ENCODE measurements at regions not wholly inside any gene's neighbourhood (a gene's known extent, or its start where the extent isn't known, plus 50 kb on each side); places are given as distances from the start of the nearest gene placed in this dataset.

- Histone ChIP-seq H3K27me3 (no peaks in the 10 kb centered on the region), H3K27ac (no peak overlapping the region), H3K79me2 (ENCODE audit: low read depth) (no peaks in the 10 kb centered on the region), H3K4me3 (no peak overlapping the region), H3K9ac (no peak overlapping the region), H3K4me2 (no peak overlapping the region), H3F3A (ENCODE audit: low read depth) (no peaks in the 10 kb centered on the region), H2AFZ (replicated peaks) (no peak overlapping the region), H3K36me3 (no peaks in the 10 kb centered on the region), H3K9me3 (ENCODE audit: low read depth) (no peaks in the 10 kb centered on the region), H3K4me1 (peaks cover 11% of the 10 kb centered on the region), H4K20me1 (ENCODE audit: low read depth) (no peaks in the 10 kb centered on the region)
- peaks cover 2% of the 10 kb centered on the region for H3K9me3 Mint-ChIP-seq
- H3K27me3 Mint-ChIP-seq (ENCODE audit: insufficient read depth, low read depth) = peaks cover 2% of the 10 kb centered on the region
- no peak overlapping the region for H3K27ac Mint-ChIP-seq
- no peak overlapping the region for H3K4me3 Mint-ChIP-seq
- TF ChIP-seq EZH2phosphoT487 (IDR thresholded peaks at IDR 0.05) (no peak), EZH2 (IDR thresholded peaks at IDR 0.05) (no peak), CTCF (IDR thresholded peaks at IDR 0.05) (no peak)
- H3K4me1 Mint-ChIP-seq = peaks cover 37% of the 10 kb centered on the region
- no peaks in the 10 kb centered on the region for H3K36me3 Mint-ChIP-seq
- DNase-seq (ENCODE audit: low spot score) = peak; percentile 21
These were observed 223.1 kb downstream of the MZT1 start for GRCh38 chr13:72504131-72504841.

DNA sequence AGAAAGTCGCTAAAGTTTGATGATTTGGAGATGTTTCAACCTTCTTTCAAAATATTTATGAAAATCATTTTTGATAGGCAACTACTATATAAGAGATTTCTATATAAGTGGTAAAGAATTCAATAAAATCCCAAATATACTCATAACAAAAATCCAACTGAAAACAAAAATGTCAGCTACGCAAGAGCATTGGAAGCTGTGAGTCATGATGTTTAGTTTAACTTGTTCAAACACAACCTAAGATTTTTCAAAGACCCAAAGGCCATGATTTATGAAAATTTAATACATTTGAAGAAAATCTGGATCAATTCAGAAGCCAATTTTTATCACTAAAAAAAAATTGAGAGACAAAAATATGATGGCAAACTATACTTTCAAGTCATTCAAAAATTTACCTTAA lies 226.6 kb downstream of the MZT1 start:
- H2AFZ ChIP-seq (replicated peaks) = no peak overlapping the region
- no peaks in the 10 kb centered on the region for H3K27me3 ChIP-seq
- Mint-ChIP-seq H3K9me3 (peaks cover 6% of the 10 kb centered on the region), H3K27me3 (ENCODE audit: insufficient read depth, low read depth) (no peaks in the 10 kb centered on the region), H3K36me3 (no peaks in the 10 kb centered on the region), H3K27ac (no peak overlapping the region), H3K4me1 (peaks cover 29% of the 10 kb centered on the region), H3K4me3 (no peak overlapping the region)
- no peak overlapping the region for H3K27ac ChIP-seq
- peaks cover 14% of the 10 kb centered on the region for H3K4me1 ChIP-seq
- H3K36me3 ChIP-seq = no peaks in the 10 kb centered on the region
- H3K9ac ChIP-seq = no peak overlapping the region
- DNase-seq (ENCODE audit: low spot score) = no peak
- no peaks in the 10 kb centered on the region for H3K79me2 ChIP-seq (ENCODE audit: low read depth)
- no peaks in the 10 kb centered on the region for H3F3A ChIP-seq (ENCODE audit: low read depth)
- H3K4me3 ChIP-seq = no peak overlapping the region
- H3K9me3 ChIP-seq (ENCODE audit: low read depth) = no peaks in the 10 kb centered on the region
- no peaks in the 10 kb centered on the region for H4K20me1 ChIP-seq (ENCODE audit: low read depth)
- no peak for TF ChIP-seq EZH2 (IDR thresholded peaks at IDR 0.05)
- TF ChIP-seq EZH2phosphoT487 (IDR thresholded peaks at IDR 0.05) = no peak
- no peak for TF ChIP-seq CTCF (IDR thresholded peaks at IDR 0.05)
- no peak overlapping the region for H3K4me2 ChIP-seq

DNA sequence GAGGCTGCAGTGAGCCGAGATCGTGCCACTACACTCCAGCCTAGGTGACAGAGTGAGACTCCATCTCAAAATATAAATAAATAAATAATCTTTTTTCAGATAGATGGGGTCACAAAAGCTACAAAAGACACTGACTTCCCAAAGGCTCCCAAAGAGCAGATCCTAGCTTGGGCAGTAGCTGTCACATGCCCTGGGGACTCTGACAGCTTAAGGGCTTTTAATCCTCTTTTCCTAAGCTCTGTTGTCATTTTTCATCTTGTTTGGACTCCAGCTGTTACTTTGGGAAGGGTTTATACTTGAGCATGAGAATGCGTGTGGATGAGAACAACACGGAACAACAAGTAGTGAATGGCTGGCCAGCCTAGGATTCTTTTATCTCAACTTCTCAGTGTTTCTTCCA lies 231.7 kb downstream of the MZT1 start:
- no peaks in the 10 kb centered on the region for H4K20me1 ChIP-seq (ENCODE audit: low read depth)
- H3K9ac ChIP-seq = no peak overlapping the region
- no peak overlapping the region for H3K27ac ChIP-seq
- Mint-ChIP-seq H3K9me3 (peaks cover 8% of the 10 kb centered on the region), H3K27ac (no peak overlapping the region), H3K27me3 (ENCODE audit: insufficient read depth, low read depth) (no peaks in the 10 kb centered on the region), H3K4me1 (peaks cover 18% of the 10 kb centered on the region), H3K36me3 (no peaks in the 10 kb centered on the region), H3K4me3 (no peak overlapping the region)
- H3K9me3 ChIP-seq (ENCODE audit: low read depth) = no peaks in the 10 kb centered on the region
- DNase-seq (ENCODE audit: low spot score) = peak; percentile 63
- no peaks in the 10 kb centered on the region for H3K36me3 ChIP-seq
- H3K4me2 ChIP-seq = peak overlapping the region; percentile 3
- no peaks in the 10 kb centered on the region for H3F3A ChIP-seq (ENCODE audit: low read depth)
- TF ChIP-seq CTCF (IDR thresholded peaks at IDR 0.05) = no peak
- no peak for TF ChIP-seq EZH2 (IDR thresholded peaks at IDR 0.05)
- no peak for TF ChIP-seq EZH2phosphoT487 (IDR thresholded peaks at IDR 0.05)
- no peaks in the 10 kb centered on the region for H3K79me2 ChIP-seq (ENCODE audit: low read depth)
- H3K27me3 ChIP-seq = no peaks in the 10 kb centered on the region
- H2AFZ ChIP-seq (replicated peaks) = no peak overlapping the region
- H3K4me1 ChIP-seq = peaks cover 15% of the 10 kb centered on the region
- H3K4me3 ChIP-seq = no peak overlapping the region
